A673 (cell line): ENCODE measurements at regions not wholly inside any gene's neighbourhood (a gene's known extent, or its start where the extent isn't known, plus 50 kb on each side); places are given as distances from the start of the nearest gene placed in this dataset.

ENCODE experiments used
- CTCF ChIP-seq: fragments of 300-800, 200-600 bp; sonication (generic); conservative IDR thresholded peaks from 2 replicates; pipeline ENCODE4 v1.5.1; 2017; ENCODE audit warnings: low read depth, mild to moderate bottlenecking, antibody characterized with exemption, low read length, moderate library complexity, mixed read lengths
- EZH2 ChIP-seq: fragments of 200-600 bp; sonication (generic); IDR thresholded peaks from 2 replicates; pipeline ENCODE4 v1.6.1; 2017; ENCODE audit warnings: borderline replicate concordance, low read depth, mild to moderate bottlenecking, mixed read lengths, antibody characterized with exemption, low read length; ENCODE audit not compliant: poor library complexity, severe bottlenecking

GRCh38 chr2:215833531-215834162, 179.7 kb downstream of the MREG start:
- TF ChIP-seq EZH2 (no peak), CTCF (no peak)
